Ascending aorta (tissue), 2 donors: ENCODE measurements at regions not wholly inside any gene's neighbourhood (a gene's known extent, or its start where the extent isn't known, plus 50 kb on each side); places are given as distances from the start of the nearest gene placed in this dataset.

Source experiments
- DNase-seq, 2 donors: peaks; one replicate each; pipeline ENCODE4 v3.0.0-alpha.2; 2019; ENCODE audit warnings: low spot score in 2 of 2
- H3K27ac ChIP-seq, 2 donors: fragments of 200-600 bp; sonication (generic); one replicate each; pipeline ENCODE4 v1.5.1; 2016 to 2017; ENCODE audit warnings: mild to moderate bottlenecking in 1 of 2
- H3K27me3 ChIP-seq: fragments of 200-600 bp; sonication (generic); one replicate; pipeline ENCODE4 v1.5.1; 2017
- H3K36me3 ChIP-seq, 2 donors: fragments of 200-600 bp; sonication (generic); one replicate each; pipeline ENCODE4 v1.5.1; 2016
- H3K4me1 ChIP-seq, 2 donors: fragments of 200-600 bp; sonication (generic); one replicate each; pipeline ENCODE4 v1.5.1; 2016 to 2017; ENCODE audit warnings: mild to moderate bottlenecking in 1 of 2
- H3K4me3 ChIP-seq, 2 donors: fragments of 200-600 bp; sonication (generic); one replicate each; pipeline ENCODE4 v1.5.1; 2016 to 2017; ENCODE audit warnings: mild to moderate bottlenecking in 1 of 2
- H3K9me3 ChIP-seq, 2 donors: fragments of 200-600 bp; sonication (generic); one replicate each; pipeline ENCODE4 v1.5.1; 2016
- intact Hi-C: fragments of 100-400 bp; cut with DNase I; formaldehyde crosslinking; loops from one replicate; pipeline ENCODE4 v1.15.1; 2023
- TF ChIP-seq, protein P1 (sequence below), 3 experiments: fragments of 200-600 bp in 2 of 3; fragments of 450-650 bp in 1 of 3; sonication (generic) in 2 of 3; IDR thresholded peaks; one replicate each; pipeline ENCODE4 v1.5.1; 2016 to 2019; ENCODE audit warnings: antibody characterized with exemption in 3 of 3, mild to moderate bottlenecking in 1 of 3, moderate library complexity in 1 of 3

DNA sequence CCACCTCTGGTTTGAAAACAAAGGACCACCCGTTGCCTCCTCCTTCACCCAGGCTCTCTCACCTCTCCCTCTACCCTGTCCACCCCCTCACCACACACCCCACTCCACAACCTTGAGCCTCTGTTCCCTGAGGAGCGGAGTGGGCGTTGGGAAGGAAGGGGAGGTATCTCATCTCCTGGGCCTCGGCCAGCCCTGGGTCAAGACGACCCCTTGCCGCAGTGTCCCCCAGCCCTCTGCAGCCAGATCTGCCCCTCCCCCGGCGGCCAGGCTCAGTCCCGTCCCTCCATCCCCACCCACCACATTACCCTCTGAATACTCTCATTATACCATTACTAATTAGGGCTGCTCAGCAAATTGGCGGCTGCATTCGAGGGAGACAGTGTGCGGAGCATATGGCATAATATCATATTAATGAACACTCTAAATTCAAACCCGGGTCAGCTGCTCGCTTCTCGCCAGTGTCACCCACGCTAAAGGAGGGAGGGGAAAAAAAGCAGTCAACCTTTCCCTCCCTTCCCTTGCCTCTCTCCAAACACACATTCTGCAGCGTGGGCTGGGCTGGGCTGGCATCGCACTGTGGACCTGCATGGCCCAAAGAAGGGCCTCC is 123.2 kb upstream of the LHX1 start:
- intact Hi-C loops: no loop called here
- TF ChIP-seq, protein P1, sequence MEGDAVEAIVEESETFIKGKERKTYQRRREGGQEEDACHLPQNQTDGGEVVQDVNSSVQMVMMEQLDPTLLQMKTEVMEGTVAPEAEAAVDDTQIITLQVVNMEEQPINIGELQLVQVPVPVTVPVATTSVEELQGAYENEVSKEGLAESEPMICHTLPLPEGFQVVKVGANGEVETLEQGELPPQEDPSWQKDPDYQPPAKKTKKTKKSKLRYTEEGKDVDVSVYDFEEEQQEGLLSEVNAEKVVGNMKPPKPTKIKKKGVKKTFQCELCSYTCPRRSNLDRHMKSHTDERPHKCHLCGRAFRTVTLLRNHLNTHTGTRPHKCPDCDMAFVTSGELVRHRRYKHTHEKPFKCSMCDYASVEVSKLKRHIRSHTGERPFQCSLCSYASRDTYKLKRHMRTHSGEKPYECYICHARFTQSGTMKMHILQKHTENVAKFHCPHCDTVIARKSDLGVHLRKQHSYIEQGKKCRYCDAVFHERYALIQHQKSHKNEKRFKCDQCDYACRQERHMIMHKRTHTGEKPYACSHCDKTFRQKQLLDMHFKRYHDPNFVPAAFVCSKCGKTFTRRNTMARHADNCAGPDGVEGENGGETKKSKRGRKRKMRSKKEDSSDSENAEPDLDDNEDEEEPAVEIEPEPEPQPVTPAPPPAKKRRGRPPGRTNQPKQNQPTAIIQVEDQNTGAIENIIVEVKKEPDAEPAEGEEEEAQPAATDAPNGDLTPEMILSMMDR (IDR thresholded peaks at IDR 0.05): no peak
- H3K27me3 ChIP-seq: no peaks in the 10 kb centered on the region

DNA sequence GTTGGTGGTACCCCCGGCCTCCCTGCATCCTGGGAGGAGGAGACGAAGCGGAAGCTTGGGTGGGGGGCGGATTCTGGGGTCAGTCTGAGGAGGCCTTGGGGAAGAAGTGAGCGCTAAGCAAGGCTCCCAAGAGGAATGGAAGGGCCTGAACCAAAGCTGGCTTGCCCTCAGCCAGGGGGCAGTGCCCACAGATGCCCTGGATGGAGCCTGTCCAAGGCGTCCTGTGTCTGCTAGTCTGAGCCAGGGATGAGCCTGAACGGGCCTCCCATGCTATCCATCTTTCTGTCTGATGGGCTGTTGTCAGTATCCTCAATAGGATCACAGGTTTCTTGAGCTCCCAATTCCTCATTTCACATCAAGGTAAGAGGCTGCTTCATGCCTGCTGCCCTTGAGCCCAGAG is 122.3 kb upstream of the LHX1 start:
- TF ChIP-seq, protein P1 (IDR thresholded peaks at IDR 0.05): no peak
- Histone ChIP-seq H3K4me1 (no peaks in the 10 kb centered on the region), H3K36me3 (no peaks in the 10 kb centered on the region), H3K4me3 (no peak overlapping the region), H3K9me3 (no peaks in the 10 kb centered on the region), H3K27me3 (no peaks in the 10 kb centered on the region), H3K27ac (no peak overlapping the region)
- DNase-seq: no peak
- intact Hi-C loops: no loop called here

More for the DNA sequence above, 123.2 kb upstream of the LHX1 start:
- Histone ChIP-seq H3K27ac (no peak overlapping the region), H3K9me3 (no peaks in the 10 kb centered on the region), H3K4me3 (no peak overlapping the region), H3K36me3 (no peaks in the 10 kb centered on the region), H3K4me1 (no peaks in the 10 kb centered on the region)
- no peak for DNase-seq

DNA sequence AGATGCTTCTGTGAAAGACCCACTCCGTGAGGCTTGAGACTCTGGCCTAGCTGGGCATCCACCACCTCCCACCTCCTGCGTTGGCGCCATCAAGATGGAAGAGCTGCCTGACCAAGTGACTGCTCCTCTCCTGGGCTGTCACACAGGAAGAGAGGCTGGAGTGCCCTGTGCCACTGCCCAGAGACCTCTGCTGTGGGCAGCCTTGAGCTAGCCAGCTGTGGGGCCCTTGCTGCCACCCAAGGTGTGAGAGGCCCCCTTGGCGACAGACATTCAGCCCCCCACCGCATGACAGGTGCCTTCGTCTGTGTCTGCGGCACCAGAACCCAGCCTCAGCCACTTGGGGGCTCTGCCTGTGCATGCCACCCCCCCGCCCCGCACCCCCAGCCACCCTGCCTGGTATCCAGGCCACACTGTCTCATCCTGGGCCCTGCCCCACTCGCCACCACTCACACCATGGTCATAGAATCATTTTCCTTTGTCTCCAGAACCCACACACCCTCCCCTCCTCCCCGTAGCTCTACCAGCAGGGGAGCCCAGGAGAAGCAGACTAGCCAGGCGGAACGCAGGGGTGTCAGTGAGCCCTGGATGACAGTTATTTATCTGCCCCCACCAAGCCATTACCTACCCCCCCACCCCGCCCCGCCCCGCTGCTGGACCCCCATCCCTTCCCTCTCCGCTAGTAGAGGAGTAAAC is 120.9 kb upstream of the LHX1 start:
- intact Hi-C loops: no loop called here
- DNase-seq: no peak
- Histone ChIP-seq H3K4me3 (no peak overlapping the region), H3K4me1 (no peaks in the 10 kb centered on the region), H3K9me3 (no peaks in the 10 kb centered on the region), H3K27me3 (no peaks in the 10 kb centered on the region), H3K27ac (no peak overlapping the region), H3K36me3 (no peaks in the 10 kb centered on the region)
- TF ChIP-seq, protein P1 (IDR thresholded peaks at IDR 0.05): no peak

DNA sequence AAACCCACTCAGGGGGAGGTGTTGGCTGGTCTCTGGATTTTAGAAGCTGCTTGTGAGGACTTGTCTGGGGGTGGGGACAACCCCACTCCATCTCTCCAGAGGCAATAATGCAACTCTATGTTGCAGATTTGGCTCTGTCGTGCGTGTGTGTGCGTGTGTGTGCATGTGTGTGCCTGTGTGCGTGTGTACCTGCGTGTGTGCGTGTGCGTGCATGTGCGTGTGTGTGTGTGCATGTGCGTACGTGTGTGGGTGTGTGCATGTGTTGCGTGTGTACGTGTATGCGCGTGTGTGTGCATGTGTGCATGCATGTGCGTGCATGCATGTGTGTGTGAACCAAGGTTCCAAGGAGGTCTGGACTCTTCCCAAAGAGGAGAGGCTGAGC is 120.4 kb upstream of the LHX1 start:
- H3K27me3 ChIP-seq: no peaks in the 10 kb centered on the region
- DNase-seq: no peak
- H3K36me3 ChIP-seq: no peaks in the 10 kb centered on the region
- no peaks in the 10 kb centered on the region for H3K9me3 ChIP-seq
- no peaks in the 10 kb centered on the region for H3K4me1 ChIP-seq
- TF ChIP-seq, protein P1 (IDR thresholded peaks at IDR 0.05): no peak
- H3K27ac ChIP-seq: no peak overlapping the region
- no peak overlapping the region for H3K4me3 ChIP-seq
- intact Hi-C loops: no loop called here

DNA sequence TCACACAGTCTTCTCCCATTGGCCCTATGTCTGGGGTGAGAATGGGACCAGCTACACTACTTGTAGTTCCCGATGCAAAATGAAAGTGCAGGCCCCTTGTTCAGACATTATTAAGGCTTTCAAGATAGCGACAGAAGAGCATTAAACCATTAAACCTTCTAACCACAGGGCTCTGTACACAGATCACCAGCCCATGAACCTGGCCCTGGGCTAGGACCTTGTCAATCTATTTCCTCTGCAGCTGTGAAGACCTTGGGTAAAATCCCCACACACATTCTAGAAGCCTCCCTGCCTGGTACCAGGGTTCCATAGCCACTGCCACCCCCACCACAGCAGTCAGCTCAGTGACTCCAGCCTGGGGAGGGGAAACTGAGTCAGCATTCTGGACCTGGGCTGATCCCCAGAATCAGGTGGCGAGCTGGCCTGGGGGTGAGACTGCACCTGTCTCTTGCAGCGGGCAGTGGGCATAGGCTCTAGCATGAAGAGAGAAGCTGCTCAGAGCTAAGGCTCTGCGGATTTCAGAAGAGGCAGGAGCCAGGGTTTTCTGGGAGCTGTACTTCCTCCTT is 119.7 kb upstream of the LHX1 start:
- TF ChIP-seq, protein P1 (IDR thresholded peaks at IDR 0.05): no peak
- DNase-seq: no peak
- H3K27ac ChIP-seq: no peak overlapping the region
- H3K36me3 ChIP-seq: no peaks in the 10 kb centered on the region
- no peaks in the 10 kb centered on the region for H3K27me3 ChIP-seq
- no peaks in the 10 kb centered on the region for H3K4me1 ChIP-seq
- H3K4me3 ChIP-seq: no peak overlapping the region
- intact Hi-C loops: no loop called here
- H3K9me3 ChIP-seq: no peaks in the 10 kb centered on the region
